ENCODE measurements at regions not wholly inside any gene's neighbourhood (a gene's known extent, or its start where the extent isn't known, plus 50 kb on each side); places are given as distances from the start of the nearest gene placed in this dataset.

DNA sequence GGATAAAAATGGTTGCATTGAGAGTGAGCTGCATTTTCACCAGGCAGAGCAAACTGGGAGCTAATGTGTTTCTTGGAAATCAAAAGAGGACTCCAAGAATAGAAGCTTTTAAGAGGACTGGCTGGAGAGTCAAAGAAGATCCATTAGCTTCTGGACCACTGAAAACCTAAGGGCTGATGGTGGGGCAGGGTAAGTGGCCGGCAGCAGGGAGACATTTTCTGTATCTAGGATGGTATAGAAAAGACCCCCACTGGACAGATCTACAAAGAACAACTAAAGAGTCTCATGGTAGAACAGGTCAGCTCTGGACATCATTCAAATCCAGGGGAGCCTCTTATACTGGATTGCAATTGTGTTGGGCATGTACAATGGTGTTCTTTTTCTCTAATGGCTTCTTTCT lies 262.3 kb downstream of the PTGER3 start (continued):
- TF ChIP-seq GABPA (IDR thresholded peaks at IDR 0.05; ENCODE audit: borderline replicate concordance, insufficient read depth, low read length), result no peak
